Natural killer cell (primary cell): ENCODE measurements at regions not wholly inside any gene's neighbourhood (a gene's known extent, or its start where the extent isn't known, plus 50 kb on each side); places are given as distances from the start of the nearest gene placed in this dataset.

Source experiments
- ATAC-seq, 3 donors: fragments of 150-1000 bp in 2 of 3; fragments of 200-7000 bp in 1 of 3; cut with Tn5 transposase; 1 replicate in 1 of 3; 2 replicates in 2 of 3; pipeline ENCODE4 v1.10.0; 2021; ENCODE audit warnings: mild to moderate bottlenecking in 2 of 3, moderate library complexity in 2 of 3
- DNase-seq, 2 donors: peaks; one replicate each; pipeline versions ENCODE4 v3.0.0 to v3.0.0-alpha.2; 2013 to 2021; ENCODE audit warnings: mixed read lengths in 1 of 2
- H3K27ac ChIP-seq: one replicate; pipeline ENCODE4 v1.5.1; 2013; ENCODE audit warnings: mild to moderate bottlenecking, low read length
- H3K27me3 ChIP-seq: one replicate; pipeline ENCODE4 v1.6.1; 2013; ENCODE audit warnings: low read length; ENCODE audit not compliant: control insufficient read depth, insufficient read depth
- H3K36me3 ChIP-seq: one replicate; pipeline ENCODE4 v1.6.1; 2013; ENCODE audit warnings: low read length; ENCODE audit not compliant: control insufficient read depth, insufficient read depth
- H3K4me1 ChIP-seq: one replicate; pipeline ENCODE4 v1.6.1; 2013; ENCODE audit warnings: low read length; ENCODE audit not compliant: control insufficient read depth, insufficient read depth
- H3K4me3 ChIP-seq: one replicate; pipeline ENCODE4 v1.5.1; 2013; ENCODE audit warnings: low read length
- H3K9me3 ChIP-seq: one replicate; pipeline ENCODE4 v1.6.1; 2013; ENCODE audit warnings: low read length; ENCODE audit not compliant: control insufficient read depth, insufficient read depth
- H3K27ac Mint-ChIP-seq, 2 donors: one replicate each; pipeline ENCODE4 v1.8.0; 2022; ENCODE audit warnings: mild to moderate bottlenecking in 2 of 2, mixed read lengths in 2 of 2, moderate library complexity in 1 of 2
- H3K27me3 Mint-ChIP-seq, 2 donors: one replicate each; pipeline ENCODE4 v1.8.0; 2022; ENCODE audit warnings: low read depth in 2 of 2, mixed read lengths in 2 of 2
- H3K36me3 Mint-ChIP-seq: one replicate; pipeline ENCODE4 v1.8.0; 2022; ENCODE audit warnings: mixed read lengths
- H3K4me1 Mint-ChIP-seq, 2 donors: one replicate each; pipeline ENCODE4 v1.8.0; 2022; ENCODE audit warnings: mixed read lengths in 2 of 2
- H3K4me3 Mint-ChIP-seq: one replicate; pipeline ENCODE4 v1.8.0; 2022; ENCODE audit warnings: mild to moderate bottlenecking, moderate library complexity, mixed read lengths
- H3K9me3 Mint-ChIP-seq, 2 donors: one replicate each; pipeline ENCODE4 v1.8.0; 2022; ENCODE audit warnings: mixed read lengths in 2 of 2
- WGBS: methylation state at CpG from one replicate; pipeline ENCODE4 v1.1.7; 2013; ENCODE audit warnings: missing lambda C conversion rate; ENCODE audit not compliant: insufficient coverage; 5-methylcytosine and 5-hydroxymethylcytosine counted together
- intact Hi-C: fragments of 100-400 bp; cut with micrococcal nuclease; formaldehyde crosslinking; loops from one replicate; pipeline ENCODE4 v1.14.2; 2022
- TF ChIP-seq, protein P1 (sequence below): fragments of 200-600 bp; IDR thresholded peaks from one replicate; pipeline ENCODE4 v1.8.0; 2022; ENCODE audit warnings: antibody characterized with exemption

GRCh38 chr5:3080366-3080765 lies 328.9 kb upstream of the IRX2 start:
- peaks cover 15% of the 10 kb centered on the region for H3K9me3 ChIP-seq
- H3K36me3 ChIP-seq: no peaks in the 10 kb centered on the region
- H3K4me1 Mint-ChIP-seq: no peaks in the 10 kb centered on the region
- H3K27me3 ChIP-seq: no peaks in the 10 kb centered on the region
- no peak overlapping the region for H3K27ac ChIP-seq
- WGBS: 80% methylated on average over 9 of the region's 9 CpGs
- H3K4me3 ChIP-seq: no peak overlapping the region
- no peaks in the 10 kb centered on the region for H3K27me3 Mint-ChIP-seq
- intact Hi-C loops: no loop called here
- H3K27ac Mint-ChIP-seq: no peak overlapping the region
- H3K4me1 ChIP-seq: no peaks in the 10 kb centered on the region
- peaks cover 16 to 18% of the 10 kb centered on the region in 2 donors for H3K9me3 Mint-ChIP-seq
- no peak overlapping the region for H3K4me3 Mint-ChIP-seq
- ATAC-seq (no peak), DNase-seq (no peak)
- TF ChIP-seq, protein P1, sequence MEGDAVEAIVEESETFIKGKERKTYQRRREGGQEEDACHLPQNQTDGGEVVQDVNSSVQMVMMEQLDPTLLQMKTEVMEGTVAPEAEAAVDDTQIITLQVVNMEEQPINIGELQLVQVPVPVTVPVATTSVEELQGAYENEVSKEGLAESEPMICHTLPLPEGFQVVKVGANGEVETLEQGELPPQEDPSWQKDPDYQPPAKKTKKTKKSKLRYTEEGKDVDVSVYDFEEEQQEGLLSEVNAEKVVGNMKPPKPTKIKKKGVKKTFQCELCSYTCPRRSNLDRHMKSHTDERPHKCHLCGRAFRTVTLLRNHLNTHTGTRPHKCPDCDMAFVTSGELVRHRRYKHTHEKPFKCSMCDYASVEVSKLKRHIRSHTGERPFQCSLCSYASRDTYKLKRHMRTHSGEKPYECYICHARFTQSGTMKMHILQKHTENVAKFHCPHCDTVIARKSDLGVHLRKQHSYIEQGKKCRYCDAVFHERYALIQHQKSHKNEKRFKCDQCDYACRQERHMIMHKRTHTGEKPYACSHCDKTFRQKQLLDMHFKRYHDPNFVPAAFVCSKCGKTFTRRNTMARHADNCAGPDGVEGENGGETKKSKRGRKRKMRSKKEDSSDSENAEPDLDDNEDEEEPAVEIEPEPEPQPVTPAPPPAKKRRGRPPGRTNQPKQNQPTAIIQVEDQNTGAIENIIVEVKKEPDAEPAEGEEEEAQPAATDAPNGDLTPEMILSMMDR: no peak
- no peaks in the 10 kb centered on the region for H3K36me3 Mint-ChIP-seq

DNA sequence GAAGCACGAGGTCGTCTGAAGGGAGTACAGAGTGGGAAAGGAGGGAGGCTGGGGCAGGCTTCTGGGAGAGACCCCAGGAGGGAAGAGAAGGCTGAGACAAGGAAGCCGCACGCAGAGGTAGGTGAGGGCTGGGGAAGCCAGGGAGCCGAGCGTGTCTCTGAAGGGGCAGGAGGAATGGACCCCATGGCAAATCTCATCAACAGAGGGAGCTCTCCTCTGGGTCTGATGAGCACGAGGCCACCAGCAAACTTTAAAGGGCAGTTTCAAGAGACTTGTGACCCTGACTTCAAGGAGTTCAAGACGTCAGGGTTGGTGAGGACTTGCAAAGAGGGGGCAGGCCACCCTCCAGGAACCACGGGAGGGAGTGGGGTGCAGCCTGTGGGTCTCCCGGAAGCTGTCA lies 326.2 kb upstream of the IRX2 start:
- H3K27ac Mint-ChIP-seq: no peak overlapping the region
- WGBS: 67% methylated on average over 10 of the region's 10 CpGs
- peaks cover 14 to 17% of the 10 kb centered on the region in 2 donors for H3K9me3 Mint-ChIP-seq

GRCh38 chr5:3075309-3075708 lies 323.8 kb upstream of the IRX2 start:
- H3K27ac Mint-ChIP-seq: no peak overlapping the region
- no peaks in the 10 kb centered on the region for H3K27me3 Mint-ChIP-seq
- H3K9me3 Mint-ChIP-seq: peaks cover 16 to 17% of the 10 kb centered on the region in 2 donors
- H3K4me3 ChIP-seq: no peak overlapping the region
- no peaks in the 10 kb centered on the region for H3K36me3 Mint-ChIP-seq
- H3K27ac ChIP-seq: no peak overlapping the region
- ATAC-seq: no peak
- no peaks in the 10 kb centered on the region for H3K27me3 ChIP-seq
- 47% methylated on average over 2 of the region's 2 CpGs for WGBS
- intact Hi-C loops: no loop called here
- no peaks in the 10 kb centered on the region for H3K4me1 ChIP-seq
- H3K4me1 Mint-ChIP-seq: no peaks in the 10 kb centered on the region
- no peak overlapping the region for H3K4me3 Mint-ChIP-seq
- no peak for DNase-seq
- H3K36me3 ChIP-seq: no peaks in the 10 kb centered on the region
- H3K9me3 ChIP-seq: peaks cover 19% of the 10 kb centered on the region
- TF ChIP-seq, protein P1: no peak

More for the DNA sequence above, 326.2 kb upstream of the IRX2 start:
- Histone ChIP-seq H3K4me1 (no peaks in the 10 kb centered on the region), H3K36me3 (no peaks in the 10 kb centered on the region), H3K9me3 (peaks cover 19% of the 10 kb centered on the region), H3K4me3 (no peak overlapping the region), H3K27me3 (no peaks in the 10 kb centered on the region), H3K27ac (no peak overlapping the region)
- intact Hi-C loops: no loop called here
- H3K4me1 Mint-ChIP-seq: no peaks in the 10 kb centered on the region
- TF ChIP-seq, protein P1: no peak
- H3K4me3 Mint-ChIP-seq: no peak overlapping the region
- DNase-seq (no peak), ATAC-seq (no peak)
- H3K36me3 Mint-ChIP-seq: no peaks in the 10 kb centered on the region
- no peaks in the 10 kb centered on the region for H3K27me3 Mint-ChIP-seq

GRCh38 chr5:3068401-3068800 lies 316.9 kb upstream of the IRX2 start:
- no peaks in the 10 kb centered on the region for H3K4me1 Mint-ChIP-seq
- H3K27ac Mint-ChIP-seq: no peak overlapping the region
- Histone ChIP-seq H3K4me3 (no peak overlapping the region), H3K36me3 (no peaks in the 10 kb centered on the region), H3K4me1 (no peaks in the 10 kb centered on the region), H3K9me3 (peaks cover 24% of the 10 kb centered on the region), H3K27me3 (no peaks in the 10 kb centered on the region), H3K27ac (no peak overlapping the region)
- 63% methylated on average over 5 of the region's 5 CpGs for WGBS
- no peak overlapping the region for H3K4me3 Mint-ChIP-seq
- DNase-seq: no peak
- TF ChIP-seq, protein P1: no peak
- peaks cover 6% of the 10 kb centered on the region for H3K36me3 Mint-ChIP-seq
- intact Hi-C loops: no loop called here
- peaks cover 5 to 8% of the 10 kb centered on the region in 2 donors for H3K9me3 Mint-ChIP-seq
- no peaks in the 10 kb centered on the region for H3K27me3 Mint-ChIP-seq
- no peak for ATAC-seq
